HCT116 (cell line): ENCODE measurements at regions not wholly inside any gene's neighbourhood (a gene's known extent, or its start where the extent isn't known, plus 50 kb on each side); places are given as distances from the start of the nearest gene placed in this dataset.

ENCODE experiments used
- ATF3 ChIP-seq: IDR thresholded peaks from 2 replicates; pipeline ENCODE4 v1.6.1; 2012
- CTCF ChIP-seq, 3 experiments: fragments of 200-600 bp in 1 of 3; sonication (generic) in 1 of 3; IDR thresholded peaks in 2 of 3; conservative IDR thresholded peaks in 1 of 3; 2 replicates each; pipeline ENCODE4 v1.5.1; 2012 to 2017; ENCODE audit warnings: low read depth in 2 of 3, low read length in 2 of 3, antibody characterized with exemption in 1 of 3, borderline replicate concordance in 1 of 3, control low read depth in 1 of 3, mild to moderate bottlenecking in 1 of 3, mixed read lengths in 1 of 3, mixed run types in 1 of 3, moderate library complexity in 1 of 3; ENCODE audit not compliant: insufficient read depth in 1 of 3
- EZH2 ChIP-seq: fragments of 200-600 bp; sonication (generic); IDR thresholded peaks from 2 replicates; pipeline ENCODE4 v1.6.1; 2017; ENCODE audit warnings: antibody characterized with exemption, mixed run types
- JUND ChIP-seq: IDR thresholded peaks from 2 replicates; pipeline ENCODE4 v1.6.1; 2012
- POLR2A ChIP-seq: IDR thresholded peaks from 2 replicates; pipeline ENCODE4 v1.7.0; 2011; ENCODE audit warnings: borderline replicate concordance; ENCODE audit not compliant: insufficient read depth, insufficient read length; ENCODE audit errors: extremely low read depth
- POLR2AphosphoS5 ChIP-seq: IDR thresholded peaks from 2 replicates; pipeline ENCODE4 v1.6.1; 2011; ENCODE audit warnings: mild to moderate bottlenecking, low read depth, low read length, moderate library complexity
- RAD21 ChIP-seq: IDR thresholded peaks from 2 replicates; pipeline ENCODE4 v1.6.1; 2012; ENCODE audit warnings: low read depth, mild to moderate bottlenecking
- SP1 ChIP-seq: IDR thresholded peaks from 2 replicates; pipeline ENCODE4 v1.6.1; 2012; ENCODE audit warnings: low read depth
- SRF ChIP-seq: IDR thresholded peaks from 2 replicates; pipeline ENCODE4 v1.6.1; 2012; ENCODE audit warnings: low read depth
- TCF7L2 ChIP-seq: IDR thresholded peaks from 2 replicates; pipeline ENCODE4 v1.7.0; 2011; ENCODE audit warnings: borderline replicate concordance, inconsistent platforms; ENCODE audit not compliant: insufficient read depth, insufficient read length; ENCODE audit errors: extremely low read depth

- no peak for TF ChIP-seq CTCF (IDR thresholded peaks at IDR 0.05 in 2 of 3, conservative IDR thresholded peaks at IDR 0.05 in 1 of 3; ENCODE audit: borderline replicate concordance in 1 of 3, insufficient read depth in 1 of 3, low read depth in 2 of 3, low read length in 2 of 3)
- TF ChIP-seq RAD21: no peak
- TF ChIP-seq JUND: no peak
- TF ChIP-seq POLR2A: no peak
- no peak for TF ChIP-seq EZH2
- TF ChIP-seq POLR2AphosphoS5: no peak
- TF ChIP-seq SP1: no peak
- TF ChIP-seq ATF3: no peak
- TF ChIP-seq SRF: no peak
- no peak for TF ChIP-seq TCF7L2
Measured at GRCh38 chr12:73185403-73185802, 913.2 kb downstream of the TRHDE start.
